Vagina (tissue), 2 donors: ENCODE measurements at regions not wholly inside any gene's neighbourhood (a gene's known extent, or its start where the extent isn't known, plus 50 kb on each side); places are given as distances from the start of the nearest gene placed in this dataset.

ENCODE experiments used
- POLR2A ChIP-seq, 2 donors: fragments of 450-650 bp; IDR thresholded peaks; one replicate each; pipeline ENCODE4 v1.6.1; 2017; ENCODE audit warnings: antibody characterized with exemption in 2 of 2, mild to moderate bottlenecking in 2 of 2, moderate library complexity in 2 of 2
- TF ChIP-seq, protein P1 (sequence below), 3 experiments: fragments of 450-650 bp in 2 of 3; fragments of 200-600 bp in 1 of 3; sonication (generic) in 1 of 3; IDR thresholded peaks; one replicate each; pipeline ENCODE4 v1.5.1; 2017 to 2019; ENCODE audit warnings: antibody characterized with exemption in 3 of 3, mild to moderate bottlenecking in 2 of 3, moderate library complexity in 2 of 3

GRCh38 chr7:85275204-85275603 is 88.3 kb upstream of the SEMA3D start:
- TF ChIP-seq, protein P1, sequence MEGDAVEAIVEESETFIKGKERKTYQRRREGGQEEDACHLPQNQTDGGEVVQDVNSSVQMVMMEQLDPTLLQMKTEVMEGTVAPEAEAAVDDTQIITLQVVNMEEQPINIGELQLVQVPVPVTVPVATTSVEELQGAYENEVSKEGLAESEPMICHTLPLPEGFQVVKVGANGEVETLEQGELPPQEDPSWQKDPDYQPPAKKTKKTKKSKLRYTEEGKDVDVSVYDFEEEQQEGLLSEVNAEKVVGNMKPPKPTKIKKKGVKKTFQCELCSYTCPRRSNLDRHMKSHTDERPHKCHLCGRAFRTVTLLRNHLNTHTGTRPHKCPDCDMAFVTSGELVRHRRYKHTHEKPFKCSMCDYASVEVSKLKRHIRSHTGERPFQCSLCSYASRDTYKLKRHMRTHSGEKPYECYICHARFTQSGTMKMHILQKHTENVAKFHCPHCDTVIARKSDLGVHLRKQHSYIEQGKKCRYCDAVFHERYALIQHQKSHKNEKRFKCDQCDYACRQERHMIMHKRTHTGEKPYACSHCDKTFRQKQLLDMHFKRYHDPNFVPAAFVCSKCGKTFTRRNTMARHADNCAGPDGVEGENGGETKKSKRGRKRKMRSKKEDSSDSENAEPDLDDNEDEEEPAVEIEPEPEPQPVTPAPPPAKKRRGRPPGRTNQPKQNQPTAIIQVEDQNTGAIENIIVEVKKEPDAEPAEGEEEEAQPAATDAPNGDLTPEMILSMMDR (IDR thresholded peaks at IDR 0.05) = no peak
- no peak for TF ChIP-seq POLR2A (IDR thresholded peaks at IDR 0.05)
